ENCODE measurements at regions not wholly inside any gene's neighbourhood (a gene's known extent, or its start where the extent isn't known, plus 50 kb on each side); places are given as distances from the start of the nearest gene placed in this dataset.

DNA sequence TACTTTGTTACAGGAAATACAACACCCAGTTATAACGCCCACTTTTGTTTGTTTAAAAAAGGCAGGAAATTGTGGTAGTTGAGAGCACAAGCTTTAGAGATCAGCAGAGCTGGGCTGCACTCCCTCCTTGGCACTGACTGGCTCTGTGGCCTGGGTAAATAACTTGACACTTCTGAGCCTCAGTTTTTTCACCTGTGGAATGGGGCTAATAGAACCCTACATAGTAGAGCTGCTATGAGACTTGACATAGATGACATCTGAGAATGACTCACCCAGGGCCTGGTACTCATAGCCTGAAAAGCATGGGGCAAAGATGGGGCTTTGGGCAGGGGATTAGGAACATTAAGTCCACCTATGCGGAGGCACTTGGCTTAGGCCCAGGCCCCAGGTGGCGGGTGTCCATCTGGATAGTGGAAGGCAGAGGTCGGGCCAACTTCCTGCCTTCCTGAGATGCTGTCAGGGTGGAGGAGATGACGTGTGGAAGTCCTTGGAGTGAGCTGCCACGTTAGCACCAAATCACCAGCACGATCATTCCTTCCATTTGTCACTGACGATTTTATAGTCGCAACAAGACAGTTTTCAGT is 159.1 kb downstream of the KATNAL1 start:
- no peak overlapping the region for H3K9ac ChIP-seq (ENCODE audit: low read depth, low read length)
- no peak overlapping the region for H2AFZ ChIP-seq (ENCODE audit: low read depth, low read length)
- peak; percentile 86 for ATAC-seq (ENCODE audit: insufficient read depth, low read depth)
- H3K4me3 ChIP-seq (ENCODE audit: low read depth in 1 of 2, low read length in 2 of 2): no peak overlapping the region
- H3K27me3 ChIP-seq (ENCODE audit: insufficient read depth, low read length, poor library complexity): no peaks in the 10 kb centered on the region
- no peaks in the 10 kb centered on the region for H4K20me1 ChIP-seq (ENCODE audit: insufficient read depth, low read length)
- no peak overlapping the region for H3K4me2 ChIP-seq (ENCODE audit: insufficient read depth, low read length)
- H3K79me2 ChIP-seq (ENCODE audit: insufficient read depth, low read length): no peaks in the 10 kb centered on the region
- peak; percentile 64 for DNase-seq
- H3K9me3 ChIP-seq (ENCODE audit: insufficient read depth, low read length, severe bottlenecking): peaks cover 2% of the 10 kb centered on the region
- no peak for TF ChIP-seq EZH2 (IDR thresholded peaks at IDR 0.05; ENCODE audit: borderline replicate concordance, low read depth, low read length, severe bottlenecking)
- TF ChIP-seq, protein P1, sequence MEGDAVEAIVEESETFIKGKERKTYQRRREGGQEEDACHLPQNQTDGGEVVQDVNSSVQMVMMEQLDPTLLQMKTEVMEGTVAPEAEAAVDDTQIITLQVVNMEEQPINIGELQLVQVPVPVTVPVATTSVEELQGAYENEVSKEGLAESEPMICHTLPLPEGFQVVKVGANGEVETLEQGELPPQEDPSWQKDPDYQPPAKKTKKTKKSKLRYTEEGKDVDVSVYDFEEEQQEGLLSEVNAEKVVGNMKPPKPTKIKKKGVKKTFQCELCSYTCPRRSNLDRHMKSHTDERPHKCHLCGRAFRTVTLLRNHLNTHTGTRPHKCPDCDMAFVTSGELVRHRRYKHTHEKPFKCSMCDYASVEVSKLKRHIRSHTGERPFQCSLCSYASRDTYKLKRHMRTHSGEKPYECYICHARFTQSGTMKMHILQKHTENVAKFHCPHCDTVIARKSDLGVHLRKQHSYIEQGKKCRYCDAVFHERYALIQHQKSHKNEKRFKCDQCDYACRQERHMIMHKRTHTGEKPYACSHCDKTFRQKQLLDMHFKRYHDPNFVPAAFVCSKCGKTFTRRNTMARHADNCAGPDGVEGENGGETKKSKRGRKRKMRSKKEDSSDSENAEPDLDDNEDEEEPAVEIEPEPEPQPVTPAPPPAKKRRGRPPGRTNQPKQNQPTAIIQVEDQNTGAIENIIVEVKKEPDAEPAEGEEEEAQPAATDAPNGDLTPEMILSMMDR (IDR thresholded peaks at IDR 0.05; ENCODE audit: borderline replicate concordance, extremely low read depth, low read length, poor library complexity, severe bottlenecking): no peak
- H3K4me1 ChIP-seq (ENCODE audit: insufficient read depth, low read length): peaks cover 24% of the 10 kb centered on the region
- H3K36me3 ChIP-seq (ENCODE audit: insufficient read depth, low read length): no peaks in the 10 kb centered on the region
- peak overlapping the region; percentile 65 for H3K27ac ChIP-seq (ENCODE audit: low read length)

DNA sequence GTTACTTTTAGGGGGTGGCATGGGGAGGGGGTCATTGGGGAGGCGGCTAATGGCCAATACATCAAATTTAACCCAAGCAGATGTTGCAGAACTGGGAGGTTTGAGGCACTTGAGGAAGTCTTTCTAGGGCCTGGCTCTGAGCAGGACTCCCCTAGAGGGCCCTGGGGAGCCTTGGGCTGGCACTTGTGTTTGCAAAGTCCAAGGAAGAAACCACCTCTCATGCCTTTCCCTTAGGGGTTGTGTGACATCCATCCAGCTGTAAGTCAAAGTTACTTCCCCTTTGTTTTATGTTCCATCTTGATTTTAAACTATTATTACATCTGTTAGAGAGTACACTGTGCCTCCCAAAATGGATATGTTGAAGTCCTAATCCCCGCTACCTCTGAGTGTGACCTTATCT is 159.9 kb downstream of the KATNAL1 start:
- Histone ChIP-seq H3K4me1 (ENCODE audit: insufficient read depth, low read length) (peaks cover 26% of the 10 kb centered on the region), H3K27ac (ENCODE audit: low read length) (peak overlapping the region; percentile 65), H3K4me3 (ENCODE audit: low read depth in 1 of 2, low read length in 2 of 2) (no peak overlapping the region), H4K20me1 (ENCODE audit: insufficient read depth, low read length) (no peaks in the 10 kb centered on the region), H3K79me2 (ENCODE audit: insufficient read depth, low read length) (no peaks in the 10 kb centered on the region), H3K36me3 (ENCODE audit: insufficient read depth, low read length) (no peaks in the 10 kb centered on the region), H3K9me3 (ENCODE audit: insufficient read depth, low read length, severe bottlenecking) (peaks cover 2% of the 10 kb centered on the region), H3K9ac (ENCODE audit: low read depth, low read length) (0 out of 2 replicates have a peak overlapping the region, but pooled peaks have one; percentile 9), H2AFZ (ENCODE audit: low read depth, low read length) (no peak overlapping the region), H3K27me3 (ENCODE audit: insufficient read depth, low read length, poor library complexity) (no peaks in the 10 kb centered on the region), H3K4me2 (ENCODE audit: insufficient read depth, low read length) (no peak overlapping the region)
- TF ChIP-seq, protein P1 (IDR thresholded peaks at IDR 0.05; ENCODE audit: borderline replicate concordance, extremely low read depth, low read length, poor library complexity, severe bottlenecking): peak; percentile 22
- no peak for TF ChIP-seq EZH2 (IDR thresholded peaks at IDR 0.05; ENCODE audit: borderline replicate concordance, low read depth, low read length, severe bottlenecking)
- ATAC-seq (ENCODE audit: insufficient read depth, low read depth): peak; percentile 18; the same call in 2 of the 3 replicates
- DNase-seq: no peak

DNA sequence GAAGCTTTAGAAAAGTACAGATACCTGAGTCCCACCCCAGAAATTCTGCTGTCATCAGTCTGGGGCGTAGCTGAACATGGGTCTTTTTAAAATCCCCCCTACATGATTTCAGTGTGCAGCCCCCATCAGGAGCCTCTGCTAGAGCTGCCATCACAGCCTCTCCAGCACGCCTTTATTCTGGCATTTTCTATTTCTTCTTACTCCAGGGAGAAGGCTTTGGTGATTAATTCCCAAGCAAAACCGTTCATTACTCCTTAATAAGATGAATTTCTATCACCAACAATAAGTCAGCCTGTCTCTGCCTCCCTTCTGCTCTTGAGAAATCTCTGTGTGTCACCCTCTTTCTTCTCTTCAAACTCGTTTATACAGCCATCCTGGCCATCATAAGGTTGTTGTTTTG is 160.3 kb downstream of the KATNAL1 start:
- Histone ChIP-seq H2AFZ (ENCODE audit: low read depth, low read length) (no peak overlapping the region), H3K4me3 (ENCODE audit: low read depth in 1 of 2, low read length in 2 of 2) (no peak overlapping the region), H3K4me2 (ENCODE audit: insufficient read depth, low read length) (no peak overlapping the region)

More for the DNA sequence above, 160.3 kb downstream of the KATNAL1 start:
- TF ChIP-seq, protein P1 (IDR thresholded peaks at IDR 0.05; ENCODE audit: borderline replicate concordance, extremely low read depth, low read length, poor library complexity, severe bottlenecking): no peak
- TF ChIP-seq EZH2 (IDR thresholded peaks at IDR 0.05; ENCODE audit: borderline replicate concordance, low read depth, low read length, severe bottlenecking): no peak
- no peak overlapping the region for H3K9ac ChIP-seq (ENCODE audit: low read depth, low read length)
- peaks cover 27% of the 10 kb centered on the region for H3K4me1 ChIP-seq (ENCODE audit: insufficient read depth, low read length)
- H3K27me3 ChIP-seq (ENCODE audit: insufficient read depth, low read length, poor library complexity): no peaks in the 10 kb centered on the region
- DNase-seq (no peak), ATAC-seq (ENCODE audit: insufficient read depth, low read depth) (no peak)
- H4K20me1 ChIP-seq (ENCODE audit: insufficient read depth, low read length): no peaks in the 10 kb centered on the region
- no peaks in the 10 kb centered on the region for H3K36me3 ChIP-seq (ENCODE audit: insufficient read depth, low read length)
- peak overlapping the region; percentile 65 for H3K27ac ChIP-seq (ENCODE audit: low read length)
- H3K79me2 ChIP-seq (ENCODE audit: insufficient read depth, low read length): no peaks in the 10 kb centered on the region
- H3K9me3 ChIP-seq (ENCODE audit: insufficient read depth, low read length, severe bottlenecking): peaks cover 2% of the 10 kb centered on the region
